Endodermal cell (in vitro differentiated cells): ENCODE measurements at regions not wholly inside any gene's neighbourhood (a gene's known extent, or its start where the extent isn't known, plus 50 kb on each side); places are given as distances from the start of the nearest gene placed in this dataset.

ENCODE experiments used
- DNase-seq: peaks from one replicate; pipeline ENCODE4 v3.0.0-alpha.2; 2017
- H3K27ac ChIP-seq: 2 replicates; pipeline ENCODE4 v1.5.1; 2013; ENCODE audit warnings: mild to moderate bottlenecking, low read depth, low read length, moderate library complexity
- H3K27me3 ChIP-seq: 2 replicates; pipeline ENCODE4 v1.6.1; 2013; ENCODE audit warnings: mild to moderate bottlenecking, low read length, moderate library complexity; ENCODE audit not compliant: insufficient read depth, control insufficient read depth, poor library complexity, severe bottlenecking
- H3K36me3 ChIP-seq: 2 replicates; pipeline ENCODE4 v1.7.0; 2013; ENCODE audit warnings: mild to moderate bottlenecking, low read length, moderate library complexity; ENCODE audit not compliant: control insufficient read depth, insufficient read depth
- H3K4me1 ChIP-seq: one replicate; pipeline ENCODE4 v1.7.0; 2013; ENCODE audit warnings: low read length; ENCODE audit not compliant: control insufficient read depth, insufficient read depth
- H3K4me3 ChIP-seq: 2 replicates; pipeline ENCODE4 v1.5.1; 2013; ENCODE audit warnings: mild to moderate bottlenecking, low read length, moderate library complexity
- H3K9ac ChIP-seq: 2 replicates; pipeline ENCODE4 v1.6.1; 2013; ENCODE audit warnings: mild to moderate bottlenecking, low read length, moderate library complexity; ENCODE audit not compliant: poor library complexity, severe bottlenecking; ENCODE audit errors: extremely low read depth
- H3K9me3 ChIP-seq: 2 replicates; pipeline ENCODE4 v1.6.1; 2013; ENCODE audit warnings: mild to moderate bottlenecking, low read length, moderate library complexity; ENCODE audit not compliant: control insufficient read depth
- H3K27ac Mint-ChIP-seq: 2 replicates; pipeline ENCODE4 v1.8.0; 2020; ENCODE audit warnings: mixed read lengths
- H3K27me3 Mint-ChIP-seq: 2 replicates; pipeline ENCODE4 v1.8.0; 2021; ENCODE audit warnings: mild to moderate bottlenecking, mixed read lengths; ENCODE audit not compliant: insufficient read depth
- H3K36me3 Mint-ChIP-seq: 2 replicates; pipeline ENCODE4 v1.8.0; 2020; ENCODE audit warnings: low read depth, mixed read lengths
- H3K4me1 Mint-ChIP-seq: 2 replicates; pipeline ENCODE4 v1.8.0; 2020; ENCODE audit warnings: mixed read lengths
- H3K4me3 Mint-ChIP-seq: 2 replicates; pipeline ENCODE4 v1.8.0; 2020; ENCODE audit warnings: mild to moderate bottlenecking, moderate library complexity, mixed read lengths
- H3K9me3 Mint-ChIP-seq: 2 replicates; pipeline ENCODE4 v1.8.0; 2020; ENCODE audit warnings: mild to moderate bottlenecking, mixed read lengths
- CTCF ChIP-seq: fragments of 200-600 bp; sonication (generic); conservative IDR thresholded peaks from 2 replicates; pipeline ENCODE4 v1.5.0; 2021; ENCODE audit warnings: antibody characterized with exemption, mild to moderate bottlenecking
- WGBS, 2 experiments: methylation state at CpG; one replicate each; pipeline versions ENCODE4 v1.1.5 to v1.1.7; 2013; ENCODE audit warnings: missing lambda C conversion rate in 2 of 2, mixed read lengths in 1 of 2; ENCODE audit not compliant: insufficient coverage in 1 of 2, insufficient read length in 1 of 2; 5-methylcytosine and 5-hydroxymethylcytosine counted together

DNA sequence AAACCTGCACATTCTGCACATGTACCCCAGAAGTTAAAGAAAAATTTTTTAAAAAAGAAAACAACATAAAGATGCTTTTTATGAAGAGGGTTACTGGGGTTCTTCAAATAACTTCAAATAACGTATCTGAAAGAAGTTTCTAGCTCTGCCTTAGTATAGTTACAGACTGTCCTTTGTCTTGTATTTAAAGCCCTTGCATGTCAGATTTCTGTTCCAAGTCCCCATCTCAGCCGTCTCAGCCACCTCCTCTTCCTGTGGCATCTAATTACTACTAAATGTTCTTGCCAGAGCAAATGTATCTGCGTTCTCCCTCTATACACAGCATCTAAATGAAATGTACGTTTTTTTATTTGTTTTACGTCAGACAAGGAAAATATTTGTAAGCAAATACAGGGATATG lies 89.4 kb upstream of the AKR1E2 start:
- TF ChIP-seq CTCF: no peak
- WGBS, 2 experiments: 91 to 92% methylated on average over 5 of the region's 5 CpGs
- Mint-ChIP-seq H3K9me3 (no peaks in the 10 kb centered on the region), H3K27me3 (no peaks in the 10 kb centered on the region), H3K36me3 (no peaks in the 10 kb centered on the region), H3K27ac (no peak overlapping the region), H3K4me3 (no peak overlapping the region), H3K4me1 (peaks cover 13% of the 10 kb centered on the region)
- DNase-seq: no peak
- no peak overlapping the region for H3K4me3 ChIP-seq
- no peak overlapping the region for H3K27ac ChIP-seq
- no peaks in the 10 kb centered on the region for H3K9me3 ChIP-seq
- no peaks in the 10 kb centered on the region for H3K36me3 ChIP-seq
- H3K9ac ChIP-seq: no peak overlapping the region
- no peaks in the 10 kb centered on the region for H3K27me3 ChIP-seq
- peaks cover 3% of the 10 kb centered on the region for H3K4me1 ChIP-seq

- Mint-ChIP-seq H3K9me3 (no peaks in the 10 kb centered on the region), H3K4me3 (no peak overlapping the region), H3K4me1 (peaks cover 13% of the 10 kb centered on the region), H3K36me3 (no peaks in the 10 kb centered on the region), H3K27me3 (no peaks in the 10 kb centered on the region), H3K27ac (no peak overlapping the region)
- Histone ChIP-seq H3K4me1 (peaks cover 3% of the 10 kb centered on the region), H3K27ac (no peak overlapping the region), H3K36me3 (no peaks in the 10 kb centered on the region), H3K27me3 (no peaks in the 10 kb centered on the region), H3K9ac (no peak overlapping the region), H3K9me3 (no peaks in the 10 kb centered on the region), H3K4me3 (no peak overlapping the region)
- WGBS, 2 experiments: 83 to 91% methylated on average over 4 to 6 of the region's 7 CpGs
- TF ChIP-seq CTCF: no peak
- no peak for DNase-seq
These were observed 89.8 kb upstream of the AKR1E2 start for GRCh38 chr10:4736183-4736582.

DNA sequence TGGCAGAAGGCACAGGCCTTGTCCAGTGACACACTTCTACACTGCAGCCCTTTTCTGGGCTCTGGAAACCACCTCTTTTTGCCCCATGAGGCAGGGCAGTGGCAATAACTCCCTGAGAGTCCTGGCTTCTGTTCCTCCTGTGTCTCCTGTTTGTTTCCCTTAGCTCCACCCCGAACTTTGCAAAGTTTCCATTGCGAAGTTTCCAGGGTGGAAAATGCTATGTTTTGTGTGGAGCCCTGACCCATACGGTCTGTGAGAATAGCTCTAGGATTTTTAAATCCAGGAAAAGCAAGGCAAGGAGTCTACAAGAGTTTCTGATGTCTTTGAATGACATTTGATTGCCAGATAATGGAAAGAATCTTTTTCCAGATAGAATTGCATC lies 92.2 kb upstream of the AKR1E2 start:
- Mint-ChIP-seq H3K4me3 (no peak overlapping the region), H3K27me3 (no peaks in the 10 kb centered on the region), H3K4me1 (no peaks in the 10 kb centered on the region), H3K9me3 (no peaks in the 10 kb centered on the region), H3K36me3 (no peaks in the 10 kb centered on the region), H3K27ac (no peak overlapping the region)
- Histone ChIP-seq H3K9ac (no peak overlapping the region), H3K4me3 (no peak overlapping the region), H3K36me3 (no peaks in the 10 kb centered on the region), H3K27ac (no peak overlapping the region), H3K27me3 (no peaks in the 10 kb centered on the region), H3K9me3 (no peaks in the 10 kb centered on the region), H3K4me1 (no peaks in the 10 kb centered on the region)
- TF ChIP-seq CTCF: no peak
- WGBS, 2 experiments: 91 to 100% methylated on average over 3 of the region's 3 CpGs
- DNase-seq: no peak
